GM23338 (cell line): ENCODE measurements at regions not wholly inside any gene's neighbourhood (a gene's known extent, or its start where the extent isn't known, plus 50 kb on each side); places are given as distances from the start of the nearest gene placed in this dataset.
A peak's percentile ranks its signal among the peaks of the same experiment; 100 is the strongest.

ENCODE experiments used
- ATAC-seq: fragments of 200-7000 bp; cut with Tn5 transposase; 3 replicates; pipeline ENCODE4 v1.9.1; 2020
- DNase-seq: peaks from one replicate; pipeline ENCODE4 v3.0.0-alpha.2; 2015; ENCODE audit warnings: low spot score
- H2AFZ ChIP-seq: fragments of 200-600 bp; sonication (generic); 2 replicates; pipeline ENCODE4 v1.8.0; 2016; ENCODE audit warnings: antibody characterized with exemption, mild to moderate bottlenecking, moderate library complexity
- H3F3A ChIP-seq: fragments of 200-600 bp; sonication (generic); replicated peaks from 2 replicates; pipeline ENCODE4 v1.8.0; 2017; ENCODE audit warnings: antibody characterized with exemption, mixed run types, low read depth
- H3K27ac ChIP-seq: fragments of 200-600 bp; sonication (generic); 2 replicates; pipeline ENCODE4 v1.6.1; 2016; ENCODE audit warnings: low read depth
- H3K27me3 ChIP-seq: fragments of 200-600 bp; sonication (generic); 2 replicates; pipeline ENCODE4 v1.8.0; 2016; ENCODE audit warnings: mild to moderate bottlenecking, mixed run types, moderate library complexity; ENCODE audit not compliant: insufficient read depth
- H3K36me3 ChIP-seq: fragments of 200-600 bp; sonication (generic); 2 replicates; pipeline ENCODE4 v1.8.0; 2016; ENCODE audit warnings: mild to moderate bottlenecking; ENCODE audit not compliant: insufficient read depth
- H3K4me1 ChIP-seq: fragments of 200-600 bp; sonication (generic); 2 replicates; pipeline ENCODE4 v1.8.0; 2016; ENCODE audit warnings: mild to moderate bottlenecking, moderate library complexity; ENCODE audit not compliant: insufficient read depth
- H3K4me2 ChIP-seq: fragments of 200-600 bp; sonication (generic); 2 replicates; pipeline ENCODE4 v1.7.1; 2017; ENCODE audit warnings: mixed run types
- H3K4me3 ChIP-seq: fragments of 200-600 bp; sonication (generic); 2 replicates; pipeline ENCODE4 v1.6.1; 2016; ENCODE audit warnings: mixed run types
- H3K79me2 ChIP-seq: fragments of 200-600 bp; sonication (generic); replicated peaks from 2 replicates; pipeline ENCODE4 v1.8.0; 2017; ENCODE audit warnings: mild to moderate bottlenecking; ENCODE audit not compliant: insufficient read depth
- H3K9me2 ChIP-seq: fragments of 200-600 bp; sonication (generic); 2 replicates; pipeline ENCODE4 v1.8.0; 2017; ENCODE audit not compliant: insufficient read depth
- H4K20me1 ChIP-seq: fragments of 200-600 bp; sonication (generic); replicated peaks from 2 replicates; pipeline ENCODE4 v1.8.0; 2017; ENCODE audit warnings: mild to moderate bottlenecking; ENCODE audit not compliant: insufficient read depth
- H3K27ac Mint-ChIP-seq: 2 replicates; pipeline ENCODE4 v1.8.0; 2020; ENCODE audit warnings: inconsistent platforms, mild to moderate bottlenecking, moderate library complexity, mixed read lengths
- H3K27me3 Mint-ChIP-seq: 3 replicates; pipeline ENCODE4 v1.8.0; 2022; ENCODE audit warnings: low read depth, mild to moderate bottlenecking, moderate library complexity, mixed read lengths, inconsistent platforms; ENCODE audit not compliant: insufficient read depth, poor library complexity
- H3K36me3 Mint-ChIP-seq: 3 replicates; pipeline ENCODE4 v1.8.0; 2021; ENCODE audit warnings: low read depth, mild to moderate bottlenecking, inconsistent platforms, moderate library complexity, mixed read lengths
- H3K4me1 Mint-ChIP-seq: 3 replicates; pipeline ENCODE4 v1.8.0; 2020; ENCODE audit warnings: mild to moderate bottlenecking, inconsistent platforms, mixed read lengths
- H3K4me3 Mint-ChIP-seq: 3 replicates; pipeline ENCODE4 v1.8.0; 2021; ENCODE audit warnings: moderate library complexity, mild to moderate bottlenecking, inconsistent platforms, mixed read lengths
- H3K9me3 Mint-ChIP-seq: 3 replicates; pipeline ENCODE4 v1.8.0; 2020; ENCODE audit warnings: moderate library complexity, mild to moderate bottlenecking, inconsistent platforms, mixed read lengths
- CREB1 ChIP-seq: fragments of 250-450 bp; sonication (Bioruptor Pico); IDR thresholded peaks from 2 replicates; pipeline ENCODE4 v1.5.0; 2020; ENCODE audit warnings: low read depth, mild to moderate bottlenecking, moderate library complexity
- EZH2 ChIP-seq: fragments of 200-600 bp; sonication (generic); IDR thresholded peaks from one replicate; pipeline ENCODE4 v1.8.0; 2017; ENCODE audit warnings: antibody characterized with exemption, mild to moderate bottlenecking, low read depth; ENCODE audit not compliant: unreplicated experiment
- EZH2phosphoT487 ChIP-seq: fragments of 200-600 bp; sonication (generic); IDR thresholded peaks from one replicate; pipeline ENCODE4 v1.8.1; 2018; ENCODE audit warnings: antibody characterized with exemption; ENCODE audit not compliant: unreplicated experiment
- JUNB ChIP-seq: IDR thresholded peaks from one replicate; pipeline ENCODE4 v1.6.1; 2016; ENCODE audit warnings: antibody characterized with exemption; ENCODE audit not compliant: unreplicated experiment
- NANOG ChIP-seq: IDR thresholded peaks from 2 replicates; pipeline ENCODE4 v1.6.1; 2016; ENCODE audit warnings: antibody characterized with exemption, borderline replicate concordance
- POLR2AphosphoS5 ChIP-seq: IDR thresholded peaks from 2 replicates; pipeline ENCODE4 v1.6.1; 2016; ENCODE audit warnings: antibody characterized with exemption, low read depth
- STAT1 ChIP-seq: IDR thresholded peaks from one replicate; pipeline ENCODE4 v1.6.1; 2016; ENCODE audit warnings: antibody characterized with exemption; ENCODE audit not compliant: unreplicated experiment
- ZNF114 ChIP-seq: fragments of 250-450 bp; sonication (Bioruptor Pico); IDR thresholded peaks from 2 replicates; pipeline ENCODE4 v1.5.0; 2020; ENCODE audit warnings: mild to moderate bottlenecking, moderate library complexity
- ZNF462 ChIP-seq: fragments of 250-450 bp; sonication (Bioruptor Pico); IDR thresholded peaks from 2 replicates; pipeline ENCODE4 v1.5.0; 2020; ENCODE audit warnings: mild to moderate bottlenecking, moderate library complexity
- TF ChIP-seq, protein P1 (sequence below): IDR thresholded peaks from one replicate; pipeline ENCODE4 v1.6.1; 2018; ENCODE audit warnings: antibody characterized with exemption; ENCODE audit not compliant: unreplicated experiment

GRCh38 chr5:20109326-20109725, 121.3 kb upstream of the CDH18 start (continued):
- TF ChIP-seq STAT1 = no peak
- TF ChIP-seq EZH2 = no peak
- no peak for TF ChIP-seq POLR2AphosphoS5
- no peak for TF ChIP-seq JUNB

- Histone ChIP-seq H3K36me3 (no peaks in the 10 kb centered on the region), H2AFZ (peak overlapping the region; percentile 25; the same call in 1 of the 2 replicates), H4K20me1 (no peaks in the 10 kb centered on the region), H3K4me3 (no peak overlapping the region), H3K9me2 (no peaks in the 10 kb centered on the region), H3K79me2 (no peaks in the 10 kb centered on the region), H3K4me1 (no peaks in the 10 kb centered on the region), H3K27me3 (no peaks in the 10 kb centered on the region), H3K4me2 (no peak overlapping the region), H3F3A (no peaks in the 10 kb centered on the region), H3K27ac (no peak overlapping the region)
- DNase-seq (no peak), ATAC-seq (no peak)
- 0 out of 2 replicates have a peak overlapping the region, but pooled peaks have one; percentile 1 for H3K27ac Mint-ChIP-seq
- TF ChIP-seq, protein P1, sequence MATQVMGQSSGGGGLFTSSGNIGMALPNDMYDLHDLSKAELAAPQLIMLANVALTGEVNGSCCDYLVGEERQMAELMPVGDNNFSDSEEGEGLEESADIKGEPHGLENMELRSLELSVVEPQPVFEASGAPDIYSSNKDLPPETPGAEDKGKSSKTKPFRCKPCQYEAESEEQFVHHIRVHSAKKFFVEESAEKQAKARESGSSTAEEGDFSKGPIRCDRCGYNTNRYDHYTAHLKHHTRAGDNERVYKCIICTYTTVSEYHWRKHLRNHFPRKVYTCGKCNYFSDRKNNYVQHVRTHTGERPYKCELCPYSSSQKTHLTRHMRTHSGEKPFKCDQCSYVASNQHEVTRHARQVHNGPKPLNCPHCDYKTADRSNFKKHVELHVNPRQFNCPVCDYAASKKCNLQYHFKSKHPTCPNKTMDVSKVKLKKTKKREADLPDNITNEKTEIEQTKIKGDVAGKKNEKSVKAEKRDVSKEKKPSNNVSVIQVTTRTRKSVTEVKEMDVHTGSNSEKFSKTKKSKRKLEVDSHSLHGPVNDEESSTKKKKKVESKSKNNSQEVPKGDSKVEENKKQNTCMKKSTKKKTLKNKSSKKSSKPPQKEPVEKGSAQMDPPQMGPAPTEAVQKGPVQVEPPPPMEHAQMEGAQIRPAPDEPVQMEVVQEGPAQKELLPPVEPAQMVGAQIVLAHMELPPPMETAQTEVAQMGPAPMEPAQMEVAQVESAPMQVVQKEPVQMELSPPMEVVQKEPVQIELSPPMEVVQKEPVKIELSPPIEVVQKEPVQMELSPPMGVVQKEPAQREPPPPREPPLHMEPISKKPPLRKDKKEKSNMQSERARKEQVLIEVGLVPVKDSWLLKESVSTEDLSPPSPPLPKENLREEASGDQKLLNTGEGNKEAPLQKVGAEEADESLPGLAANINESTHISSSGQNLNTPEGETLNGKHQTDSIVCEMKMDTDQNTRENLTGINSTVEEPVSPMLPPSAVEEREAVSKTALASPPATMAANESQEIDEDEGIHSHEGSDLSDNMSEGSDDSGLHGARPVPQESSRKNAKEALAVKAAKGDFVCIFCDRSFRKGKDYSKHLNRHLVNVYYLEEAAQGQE = no peak
- TF ChIP-seq NANOG = no peak
- no peak for TF ChIP-seq EZH2phosphoT487
- no peak for TF ChIP-seq EZH2
- TF ChIP-seq ZNF462 (CRISPR knock-in tag) = no peak
- no peak for TF ChIP-seq ZNF114 (CRISPR knock-in tag)
- no peak for TF ChIP-seq STAT1
- TF ChIP-seq JUNB = no peak
- no peak for TF ChIP-seq CREB1 (CRISPR knock-in tag)
- no peaks in the 10 kb centered on the region; the same call in 2 of the 3 replicates for H3K9me3 Mint-ChIP-seq
- H3K4me3 Mint-ChIP-seq = no peak overlapping the region
- no peaks in the 10 kb centered on the region for H3K27me3 Mint-ChIP-seq
- no peaks in the 10 kb centered on the region for H3K36me3 Mint-ChIP-seq
- H3K4me1 Mint-ChIP-seq = peaks cover 11% of the 10 kb centered on the region
These were observed 117.9 kb upstream of the CDH18 start for GRCh38 chr5:20105915-20106314.
